ENCODE measurements at regions not wholly inside any gene's neighbourhood (a gene's known extent, or its start where the extent isn't known, plus 50 kb on each side); places are given as distances from the start of the nearest gene placed in this dataset.
"Not testable (repeated sequence)": the region's sequence is repeated elsewhere in the genome, so short reads cannot be mapped to it uniquely, and the experiment has no call there.

DNA sequence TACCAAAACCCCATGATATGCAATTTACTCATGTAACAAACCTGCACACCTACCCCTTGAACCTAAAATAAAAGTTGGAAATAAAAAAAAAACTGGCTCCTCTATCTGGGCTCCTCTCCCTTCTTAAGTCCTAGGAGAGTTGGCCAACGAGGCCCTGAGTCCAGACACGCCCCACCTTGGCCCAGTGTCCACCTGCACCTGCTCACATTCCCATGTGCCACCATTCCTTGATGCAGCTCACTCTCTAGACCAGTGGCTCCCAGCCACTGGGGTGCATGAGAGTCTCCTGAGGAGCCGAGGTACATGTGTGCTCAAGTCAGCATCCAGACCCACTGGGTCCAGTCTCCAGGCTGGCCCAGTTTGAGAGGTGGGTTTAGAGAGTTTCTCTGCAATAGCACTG, 157.4 kb downstream of the BCL2L11 start:
- TF ChIP-seq CTCF (IDR thresholded peaks at IDR 0.05); EZH2 (IDR thresholded peaks at IDR 0.05; ENCODE audit: borderline replicate concordance, insufficient read depth, low read depth, low read length, poor library complexity, severe bottlenecking): not testable (repeated sequence)
